Epithelial cell of proximal tubule (primary cell): ENCODE measurements at regions not wholly inside any gene's neighbourhood (a gene's known extent, or its start where the extent isn't known, plus 50 kb on each side); places are given as distances from the start of the nearest gene placed in this dataset.

Experiments
- DNase-seq: peaks from one replicate; pipeline ENCODE4 v3.0.0-alpha.2; 2011; ENCODE audit warnings: low read depth
- H3K4me3 ChIP-seq: 2 replicates; pipeline ENCODE4 v1.5.1; 2011; ENCODE audit warnings: low read depth, mild to moderate bottlenecking, low read length
- CTCF ChIP-seq: conservative IDR thresholded peaks from 2 replicates; pipeline ENCODE4 v1.5.1; 2012; ENCODE audit warnings: low read depth, mild to moderate bottlenecking, low read length

- DNase-seq = no peak
- TF ChIP-seq CTCF = no peak
- H3K4me3 ChIP-seq = no peak overlapping the region
Measured at GRCh38 chr1:192066202-192066601, 92.1 kb upstream of the RGS18 start.

GRCh38 chr1:192067360-192067759, 90.9 kb upstream of the RGS18 start:
- TF ChIP-seq CTCF = no peak
- DNase-seq = no peak
- H3K4me3 ChIP-seq = no peak overlapping the region

- no peak for DNase-seq
- H3K4me3 ChIP-seq = no peak overlapping the region
- no peak for TF ChIP-seq CTCF
Measured at GRCh38 chr1:192070213-192070612, 88.0 kb upstream of the RGS18 start.

- TF ChIP-seq CTCF = no peak
- no peak overlapping the region for H3K4me3 ChIP-seq
- DNase-seq = no peak
Measured at GRCh38 chr1:192080684-192081083, 77.6 kb upstream of the RGS18 start.

- H3K4me3 ChIP-seq = no peak overlapping the region
- DNase-seq = no peak
- no peak for TF ChIP-seq CTCF
Measured at GRCh38 chr1:192081359-192081758, 76.9 kb upstream of the RGS18 start.

- no peak for TF ChIP-seq CTCF
- no peak for DNase-seq
- H3K4me3 ChIP-seq = no peak overlapping the region
Measured at GRCh38 chr1:192086644-192087043, 71.6 kb upstream of the RGS18 start.

GRCh38 chr1:192087334-192087733, 70.9 kb upstream of the RGS18 start:
- TF ChIP-seq CTCF = no peak
- no peak for DNase-seq
- no peak overlapping the region for H3K4me3 ChIP-seq
